Activated T-helper 1 cell treated with anti-CD3 and anti-CD28 coated beads, Interleukin-2, amount 50 U/mL, for 16 hours (primary cell): ENCODE measurements at regions not wholly inside any gene's neighbourhood (a gene's known extent, or its start where the extent isn't known, plus 50 kb on each side); places are given as distances from the start of the nearest gene placed in this dataset.

Experiments
- DNase-seq, 2 donors: peaks; one replicate each; pipeline ENCODE4 v3.0.0-alpha.2; 2020; ENCODE audit warnings: low read depth in 1 of 2, low spot score in 1 of 2

- no peak for DNase-seq
Observed at GRCh38 chr20:60558486-60558885, 600.3 kb downstream of the CDH26 start.

DNA sequence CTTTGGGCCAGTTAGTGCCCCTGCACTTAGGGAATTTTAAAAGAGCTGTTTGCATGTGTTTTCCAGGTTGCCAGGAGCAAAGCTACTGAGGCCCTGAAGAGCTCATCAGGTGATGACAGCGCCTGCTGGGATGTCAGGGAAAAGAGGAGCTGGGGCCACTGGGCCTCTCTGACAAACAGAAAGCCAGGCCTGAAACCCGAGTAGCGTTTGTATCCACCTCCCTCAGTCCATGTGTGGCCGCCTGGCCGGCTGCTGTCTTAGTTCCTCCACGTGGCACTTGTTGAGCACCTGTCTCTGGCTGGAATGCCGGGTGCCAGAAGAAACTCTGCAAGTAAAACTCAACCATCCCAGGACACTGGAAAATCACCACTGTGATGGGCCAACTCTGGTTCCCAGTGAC is 601.2 kb downstream of the CDH26 start:
- no peak for DNase-seq

DNA sequence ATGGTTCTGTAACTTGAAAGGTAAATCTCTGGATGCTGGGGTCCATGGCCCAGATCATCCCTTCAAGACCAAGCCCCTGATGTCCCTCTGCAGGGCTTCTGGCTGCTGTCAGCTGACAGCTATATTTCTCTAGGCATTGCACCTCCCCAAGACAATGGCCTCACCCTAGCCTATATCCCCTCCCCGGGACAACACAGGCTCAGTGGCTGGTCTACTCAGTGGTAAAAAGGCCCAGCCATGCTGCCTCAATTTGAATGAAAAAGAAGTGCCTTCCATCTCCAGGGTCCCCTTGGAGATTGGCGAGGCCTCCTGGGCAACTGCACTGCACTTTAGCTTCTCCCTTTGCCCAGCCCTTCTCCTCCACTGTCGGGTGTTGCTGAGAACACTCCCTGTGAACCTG is 602.8 kb downstream of the CDH26 start:
- DNase-seq: no peak

DNA sequence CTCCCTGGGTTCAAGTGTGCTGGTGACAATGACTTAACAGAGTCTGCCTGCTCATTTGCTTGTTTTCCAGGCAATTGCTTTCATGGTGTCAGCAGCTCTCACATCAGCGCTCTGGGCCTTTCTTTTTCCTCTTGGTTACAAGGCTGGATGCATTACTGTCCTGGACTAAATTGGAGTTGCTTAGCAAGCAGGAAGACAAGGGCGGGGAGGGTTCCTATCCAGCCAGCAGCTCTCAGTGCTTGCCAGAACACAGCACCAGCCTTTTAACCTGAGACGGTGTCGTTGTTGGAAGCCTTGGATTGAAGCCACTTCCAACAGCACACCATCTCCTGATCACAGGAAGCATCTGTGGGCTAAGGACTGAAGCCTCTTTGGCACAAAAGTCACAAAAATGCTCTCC is 606.9 kb downstream of the CDH26 start:
- no peak for DNase-seq

GRCh38 chr20:60565551-60565950 is 607.3 kb downstream of the CDH26 start:
- no peak for DNase-seq

GRCh38 chr20:60569116-60569515 is 610.9 kb downstream of the CDH26 start:
- DNase-seq: no peak

DNA sequence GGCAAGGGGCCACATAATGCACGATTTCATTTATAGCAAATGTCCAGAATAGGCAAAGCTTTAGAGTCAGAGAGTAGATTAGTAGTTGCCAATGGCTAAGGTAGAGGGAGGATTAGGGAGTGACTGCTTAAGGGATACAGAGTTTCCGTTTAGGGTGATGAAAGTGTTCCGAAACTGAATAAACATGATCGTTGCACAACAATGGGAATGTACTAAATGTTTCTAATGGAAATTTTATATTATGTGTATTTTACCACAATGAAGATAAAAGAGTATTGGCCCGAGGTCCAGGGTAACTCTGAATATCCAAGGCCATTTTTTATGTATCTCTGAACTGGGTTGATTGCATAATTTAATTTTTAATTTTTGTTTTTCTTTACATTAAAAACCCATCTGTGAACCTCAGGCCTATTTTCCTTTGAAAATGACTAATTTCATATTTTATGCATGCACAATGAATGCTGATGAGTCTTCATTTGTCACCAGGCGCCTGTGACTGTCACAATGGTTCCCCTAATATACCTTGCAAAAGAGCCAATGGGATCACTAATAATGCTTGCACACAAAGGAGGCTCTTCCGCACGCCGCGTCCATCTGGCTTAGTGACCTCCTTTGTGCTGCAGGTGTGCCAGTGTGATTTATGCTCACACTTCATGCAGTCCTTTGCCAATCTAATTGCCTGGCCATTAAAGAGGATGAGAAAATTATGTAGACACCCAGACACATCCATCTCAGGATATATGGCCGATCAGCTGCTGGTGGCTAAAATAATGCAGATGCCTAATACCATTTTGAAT is 612.5 kb downstream of the CDH26 start:
- DNase-seq: no peak

GRCh38 chr20:60573003-60573680 is 614.9 kb downstream of the CDH26 start:
- no peak for DNase-seq

- DNase-seq: no peak
Observed at GRCh38 chr20:60576236-60576635, 618.0 kb downstream of the CDH26 start.

DNA sequence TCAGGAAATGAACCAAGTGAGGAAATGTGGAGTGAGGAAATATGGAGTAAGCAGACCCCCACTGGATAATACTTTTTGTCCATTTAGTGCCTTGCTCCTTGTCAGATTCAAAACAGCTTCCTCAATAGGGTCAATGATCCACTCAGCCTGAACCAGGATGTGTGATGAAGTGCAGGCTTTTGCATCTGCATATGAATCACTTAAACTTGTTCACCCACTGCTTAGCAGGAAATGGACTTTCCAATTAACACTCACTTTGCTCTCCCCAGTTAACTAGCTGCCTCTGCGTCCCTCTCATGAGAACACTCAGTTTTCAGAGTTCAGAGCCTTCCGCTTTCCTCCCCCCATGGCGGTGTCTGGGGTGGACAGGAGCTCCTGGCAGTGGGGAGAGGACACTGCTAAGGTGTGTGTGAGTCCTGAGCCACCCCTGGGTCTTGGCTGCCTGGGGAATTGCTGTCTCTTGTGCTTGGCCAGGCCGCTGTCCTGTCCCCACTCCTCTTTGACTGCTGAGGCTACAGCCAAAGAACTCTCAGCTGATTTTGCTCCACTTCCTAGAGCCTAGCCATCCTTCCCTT is 621.8 kb downstream of the CDH26 start:
- DNase-seq: no peak

DNA sequence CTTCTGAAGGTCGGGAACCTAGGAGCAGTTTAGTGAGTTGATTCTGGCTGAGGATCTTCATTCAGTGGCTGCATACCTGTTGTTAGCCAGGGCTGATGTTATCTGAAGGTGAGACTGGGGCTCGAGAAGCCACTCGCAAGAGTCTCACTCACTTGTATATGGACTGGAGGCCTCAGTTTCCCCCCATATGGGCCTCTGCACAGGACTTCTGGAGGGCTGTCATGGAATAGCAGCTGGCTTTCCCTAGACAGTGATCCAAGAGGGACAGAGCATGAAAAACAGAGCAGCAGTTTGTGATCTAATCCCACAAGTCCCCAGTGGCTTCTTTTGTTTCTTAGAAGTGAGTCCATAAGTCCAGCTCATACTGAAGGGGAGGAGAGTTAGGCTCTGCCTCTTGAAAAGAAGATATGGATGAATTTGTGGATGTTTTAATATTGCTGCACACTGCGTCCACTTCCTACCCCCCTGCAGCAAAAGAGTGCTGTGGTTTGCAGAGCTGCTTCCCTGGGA is 623.4 kb downstream of the CDH26 start:
- DNase-seq: no peak

DNA sequence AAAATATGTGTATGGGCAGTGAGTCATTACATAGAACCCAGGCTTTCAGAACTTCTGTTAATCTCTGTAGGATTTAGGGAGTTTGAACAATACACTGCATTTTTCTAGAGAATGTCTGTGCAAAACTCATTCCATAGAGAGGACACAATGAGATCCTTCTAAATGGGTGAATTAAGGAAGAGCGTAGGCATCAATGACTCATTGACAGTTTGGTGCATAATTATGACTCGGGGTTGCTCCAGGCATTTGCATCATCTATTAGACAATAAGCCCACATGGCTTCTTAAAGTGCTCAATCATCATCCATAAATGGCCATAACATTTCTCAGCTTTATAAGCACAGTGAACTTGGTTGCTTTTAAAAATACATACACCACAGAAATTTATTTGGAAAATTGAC is 625.5 kb downstream of the CDH26 start:
- no peak for DNase-seq

DNA sequence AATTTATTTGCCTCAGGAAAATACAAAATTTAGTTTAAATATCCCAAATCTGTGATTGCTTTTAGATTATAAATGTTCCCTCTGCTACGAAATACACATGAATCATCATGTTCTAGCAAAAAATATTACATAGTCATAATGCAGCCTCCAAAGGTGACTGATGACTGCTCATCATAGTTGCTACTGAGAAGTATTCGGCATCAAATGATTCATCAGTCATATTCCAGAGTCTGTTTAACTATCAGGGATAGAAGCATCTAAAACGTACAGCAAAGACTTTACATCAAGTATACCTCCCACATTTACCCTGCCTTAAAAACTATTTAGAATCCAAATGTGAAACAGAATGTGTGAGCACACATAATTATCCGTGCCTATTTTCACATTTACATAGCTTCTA is 626.0 kb downstream of the CDH26 start:
- no peak for DNase-seq

DNA sequence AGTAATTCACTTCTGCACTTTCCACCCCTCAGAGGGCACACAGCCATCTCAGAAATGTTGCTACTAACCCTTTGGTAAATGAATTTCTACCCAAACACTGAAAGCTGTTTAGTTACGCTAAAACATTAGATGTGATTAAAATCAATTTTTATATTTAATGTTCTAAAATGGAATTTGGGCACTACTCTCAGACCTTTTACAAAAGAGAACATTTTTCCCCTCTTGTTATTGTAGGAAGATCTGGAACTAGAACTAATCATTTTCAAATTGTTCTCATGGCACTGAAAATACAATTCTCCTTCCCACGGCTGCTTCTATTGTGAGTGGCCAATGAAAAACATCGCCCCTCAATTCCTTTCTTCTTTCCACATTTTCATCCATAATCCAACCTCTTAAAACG is 627.4 kb downstream of the CDH26 start:
- DNase-seq: no peak

- DNase-seq: no peak
Observed at GRCh38 chr20:60586269-60587050, 628.2 kb downstream of the CDH26 start.

GRCh38 chr20:60587986-60588385 is 629.8 kb downstream of the CDH26 start:
- no peak for DNase-seq

DNA sequence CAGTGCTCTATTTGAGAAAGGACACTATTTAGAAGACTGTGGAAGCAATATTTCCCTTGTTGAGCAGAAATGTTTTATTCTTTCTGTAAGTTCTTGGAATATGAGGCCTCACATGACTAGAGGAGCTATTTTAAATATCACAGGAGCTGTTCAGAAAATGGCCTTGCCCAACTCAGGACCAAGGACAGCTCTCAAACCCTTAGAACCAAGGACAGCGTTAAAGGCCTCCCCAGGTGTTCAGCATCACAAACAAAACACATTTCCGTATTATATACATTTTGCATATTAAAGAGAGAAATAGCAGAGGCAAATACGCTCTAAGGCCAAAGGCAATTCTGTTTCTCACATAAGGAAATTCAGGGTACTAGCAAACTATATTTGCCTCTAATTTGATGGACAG is 631.4 kb downstream of the CDH26 start:
- DNase-seq: no peak

DNA sequence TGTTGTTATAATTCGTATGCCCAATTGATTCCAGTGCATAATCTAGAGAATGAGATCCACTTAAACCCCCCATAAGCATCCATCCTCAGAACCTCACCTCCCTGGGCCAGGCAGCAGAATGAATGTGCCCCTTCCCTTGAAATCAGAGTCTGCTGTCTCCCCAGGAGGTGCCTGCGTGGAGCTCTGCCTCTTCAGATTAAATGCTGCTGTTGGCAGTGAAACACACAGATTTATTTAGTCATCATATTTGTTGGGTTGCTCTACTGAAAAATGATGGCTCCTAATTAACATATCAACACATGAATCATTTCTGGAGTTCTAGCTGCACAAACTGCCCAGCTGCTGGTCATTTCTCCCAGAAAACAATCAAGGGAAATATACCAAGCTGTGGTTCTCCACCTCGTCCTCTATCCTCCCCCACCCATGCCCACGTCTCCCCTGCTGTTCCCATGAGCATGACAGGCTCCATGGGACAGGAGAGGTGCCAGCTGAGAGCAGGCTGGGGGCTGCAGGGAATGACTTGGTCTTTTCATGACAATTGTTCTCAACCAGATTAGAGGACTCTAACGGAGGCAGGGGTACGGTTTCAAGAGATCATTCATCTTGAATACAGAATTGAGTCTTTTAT is 633.1 kb downstream of the CDH26 start:
- DNase-seq: no peak

DNA sequence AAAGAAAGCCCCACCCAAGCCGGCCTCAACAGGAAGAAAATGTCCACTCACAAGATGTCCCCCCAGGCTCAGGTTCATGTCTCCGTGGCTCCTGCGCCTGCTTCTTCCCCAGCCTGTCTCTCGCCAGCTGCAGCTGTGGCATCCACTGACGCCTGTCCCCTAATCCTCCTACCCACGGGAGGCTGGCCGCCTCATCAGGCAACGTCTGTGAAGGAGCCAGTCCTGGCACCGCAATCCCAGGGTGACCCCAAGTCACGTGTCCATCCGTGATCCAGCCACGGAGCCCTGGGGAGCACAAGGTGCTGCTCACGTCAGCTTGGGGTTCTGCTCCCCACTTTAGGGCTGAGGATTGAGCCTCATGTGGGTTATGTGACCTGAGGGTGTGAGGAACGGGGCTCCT is 640.3 kb downstream of the CDH26 start:
- no peak for DNase-seq

DNA sequence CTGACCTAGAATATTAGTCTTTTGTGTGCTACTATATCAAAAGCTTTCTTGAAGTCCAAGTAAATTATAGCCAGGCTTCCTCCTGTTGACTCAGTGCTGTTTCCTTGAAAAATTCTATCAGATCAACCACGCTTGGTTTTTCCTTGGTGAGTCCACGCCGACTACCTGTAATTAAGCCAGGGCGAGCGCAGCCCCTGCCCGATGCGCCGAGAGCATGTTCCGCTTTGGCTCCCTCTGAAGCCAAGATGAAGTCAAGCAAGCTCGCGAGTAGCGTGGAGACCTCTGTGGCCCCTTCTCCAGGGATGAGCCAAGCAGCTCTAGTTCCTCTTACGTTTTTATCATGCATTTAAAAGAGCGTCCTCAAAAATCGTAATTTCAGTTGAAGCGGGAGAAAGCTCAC is 641.2 kb downstream of the CDH26 start:
- DNase-seq: no peak

DNA sequence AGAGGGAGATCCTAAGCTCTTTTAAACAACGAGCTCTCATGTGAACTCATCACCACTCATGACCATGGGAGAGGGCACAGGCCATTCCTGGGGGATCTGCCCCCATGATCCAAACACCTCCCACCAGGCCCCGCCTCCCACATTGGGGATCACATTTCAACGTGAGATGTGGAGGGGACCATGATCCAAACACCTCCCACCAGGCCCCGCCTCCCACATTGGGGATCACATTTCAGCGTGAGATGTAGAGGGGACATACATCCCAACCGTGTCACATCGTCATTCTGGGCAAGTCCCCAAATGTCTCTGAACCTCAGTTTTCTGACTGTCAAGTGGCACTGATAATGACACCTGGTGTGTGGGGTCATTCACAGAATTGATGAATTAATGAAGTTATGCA is 641.8 kb downstream of the CDH26 start:
- DNase-seq: no peak
